Body of pancreas (tissue), 4 donors: ENCODE measurements at regions not wholly inside any gene's neighbourhood (a gene's known extent, or its start where the extent isn't known, plus 50 kb on each side); places are given as distances from the start of the nearest gene placed in this dataset.

ENCODE experiments used
- ATAC-seq: fragments of 150-250 bp; one replicate; pipeline ENCODE4 v1.9.1; 2016
- DNase-seq, 4 donors: peaks; one replicate each; pipeline ENCODE4 v3.0.0-alpha.2; 2019
- H3K27ac ChIP-seq, 4 donors: fragments of 200-600 bp; sonication (generic); 1 replicate in 3 of 4; 2 replicates in 1 of 4; pipeline versions ENCODE4 v1.5.1 to v1.6.1; 2016 to 2019; ENCODE audit warnings: mild to moderate bottlenecking in 1 of 4, mixed read lengths in 1 of 4, moderate library complexity in 1 of 4
- H3K27me3 ChIP-seq, 2 donors: fragments of 200-600 bp; sonication (generic); one replicate each; pipeline ENCODE4 v1.6.0; 2016; ENCODE audit warnings: mild to moderate bottlenecking in 1 of 2
- H3K36me3 ChIP-seq, 2 donors: fragments of 200-600 bp; sonication (generic); replicated peaks in 1 of 2; 2 replicates each; pipeline ENCODE4 v1.5.1; 2016; ENCODE audit warnings: low read depth in 2 of 2; ENCODE audit not compliant: insufficient read depth in 1 of 2
- H3K4me1 ChIP-seq: fragments of 200-600 bp; sonication (generic); one replicate; pipeline ENCODE4 v1.6.0; 2016
- H3K4me3 ChIP-seq, 2 donors: fragments of 200-600 bp; sonication (generic); 1 replicate in 1 of 2; 2 replicates in 1 of 2; pipeline ENCODE4 v1.5.1; 2016 to 2019
- H3K9me3 ChIP-seq, 3 donors: fragments of 200-600 bp; sonication (generic); 1 replicate in 2 of 3; 2 replicates in 1 of 3; pipeline ENCODE4 v1.5.1; 2016
- POLR2A ChIP-seq, 3 donors: fragments of 450-650 bp; IDR thresholded peaks; one replicate each; pipeline ENCODE4 v1.6.1; 2016; ENCODE audit warnings: antibody characterized with exemption in 3 of 3, mild to moderate bottlenecking in 2 of 3
- WGBS, 2 donors: methylation state at CpG; one replicate each; pipeline ENCODE4 v1.1.5; 2017; 5-methylcytosine and 5-hydroxymethylcytosine counted together
- intact Hi-C: fragments of 100-400 bp; cut with DNase I; formaldehyde crosslinking; loops from one replicate; pipeline ENCODE4 v1.15.1; 2023
- TF ChIP-seq, protein P1 (sequence below), 7 experiments: fragments of 450-650 bp in 4 of 7; fragments of 200-600 bp in 3 of 7; sonication (generic) in 3 of 7; IDR thresholded peaks; one replicate each; pipeline ENCODE4 v1.5.1; 2016 to 2019; ENCODE audit warnings: antibody characterized with exemption in 7 of 7

- no peaks in the 10 kb centered on the region for H3K27me3 ChIP-seq
- H3K36me3 ChIP-seq, result no peaks in the 10 kb centered on the region
- DNase-seq, result peak in 1 of 4 donors; percentile 6
- H3K4me1 ChIP-seq, result no peaks in the 10 kb centered on the region
- no peak overlapping the region for H3K4me3 ChIP-seq
- TF ChIP-seq, protein P1, sequence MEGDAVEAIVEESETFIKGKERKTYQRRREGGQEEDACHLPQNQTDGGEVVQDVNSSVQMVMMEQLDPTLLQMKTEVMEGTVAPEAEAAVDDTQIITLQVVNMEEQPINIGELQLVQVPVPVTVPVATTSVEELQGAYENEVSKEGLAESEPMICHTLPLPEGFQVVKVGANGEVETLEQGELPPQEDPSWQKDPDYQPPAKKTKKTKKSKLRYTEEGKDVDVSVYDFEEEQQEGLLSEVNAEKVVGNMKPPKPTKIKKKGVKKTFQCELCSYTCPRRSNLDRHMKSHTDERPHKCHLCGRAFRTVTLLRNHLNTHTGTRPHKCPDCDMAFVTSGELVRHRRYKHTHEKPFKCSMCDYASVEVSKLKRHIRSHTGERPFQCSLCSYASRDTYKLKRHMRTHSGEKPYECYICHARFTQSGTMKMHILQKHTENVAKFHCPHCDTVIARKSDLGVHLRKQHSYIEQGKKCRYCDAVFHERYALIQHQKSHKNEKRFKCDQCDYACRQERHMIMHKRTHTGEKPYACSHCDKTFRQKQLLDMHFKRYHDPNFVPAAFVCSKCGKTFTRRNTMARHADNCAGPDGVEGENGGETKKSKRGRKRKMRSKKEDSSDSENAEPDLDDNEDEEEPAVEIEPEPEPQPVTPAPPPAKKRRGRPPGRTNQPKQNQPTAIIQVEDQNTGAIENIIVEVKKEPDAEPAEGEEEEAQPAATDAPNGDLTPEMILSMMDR (IDR thresholded peaks at IDR 0.05), result no peak
- TF ChIP-seq POLR2A (IDR thresholded peaks at IDR 0.05), result no peak
- WGBS, 2 donors, result 60 to 61% methylated on average over 9 of the region's 9 CpGs
- no peak overlapping the region for H3K27ac ChIP-seq
- ATAC-seq, result no peak
- no peaks in the 10 kb centered on the region for H3K9me3 ChIP-seq
- intact Hi-C loops, result no loop called here
Measured at GRCh38 chr10:34024693-34025425, 690.4 kb upstream of the NRP1 start.

- WGBS, 2 donors, result 82 to 91% methylated on average over 3 of the region's 3 CpGs
- no peak for DNase-seq
- H3K36me3 ChIP-seq, result no peaks in the 10 kb centered on the region
- intact Hi-C loops, result no loop called here
- no peaks in the 10 kb centered on the region for H3K4me1 ChIP-seq
- no peak for ATAC-seq
- no peak overlapping the region for H3K27ac ChIP-seq
- no peaks in the 10 kb centered on the region for H3K9me3 ChIP-seq
- H3K27me3 ChIP-seq, result no peaks in the 10 kb centered on the region
- no peak for TF ChIP-seq POLR2A (IDR thresholded peaks at IDR 0.05)
- TF ChIP-seq, protein P1 (IDR thresholded peaks at IDR 0.05), result no peak
- H3K4me3 ChIP-seq, result no peak overlapping the region
Measured at GRCh38 chr10:34024282-34024681, 689.8 kb upstream of the NRP1 start.

DNA sequence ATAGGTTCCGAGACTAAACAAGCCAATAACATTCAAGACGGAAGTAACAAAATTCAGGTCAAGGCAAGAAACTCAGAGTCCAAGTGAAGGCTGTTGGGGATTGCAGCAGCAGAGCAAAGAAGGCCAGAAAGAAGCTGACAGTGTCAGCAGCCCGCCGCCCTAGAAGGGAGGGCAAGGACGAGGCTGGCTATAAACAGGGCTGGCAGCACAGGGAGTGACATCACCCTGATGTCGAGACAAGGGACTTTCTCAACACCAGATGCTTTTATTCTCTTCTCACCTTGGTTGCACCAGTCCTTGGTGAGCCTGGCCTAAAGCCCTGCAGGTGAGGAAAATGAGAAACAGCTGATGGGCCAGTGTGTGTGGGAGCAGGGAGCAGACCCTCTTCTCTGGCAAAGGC is 687.7 kb upstream of the NRP1 start:
- 68 to 81% methylated on average over 6 of the region's 6 CpGs for WGBS, 2 donors
- H3K9me3 ChIP-seq, result no peaks in the 10 kb centered on the region
- intact Hi-C loops, result no loop called here
- H3K27ac ChIP-seq, result no peak overlapping the region
- no peak overlapping the region for H3K4me3 ChIP-seq
- no peak for TF ChIP-seq POLR2A (IDR thresholded peaks at IDR 0.05)
- TF ChIP-seq, protein P1 (IDR thresholded peaks at IDR 0.05), result no peak
- no peaks in the 10 kb centered on the region for H3K4me1 ChIP-seq
- H3K36me3 ChIP-seq, result no peaks in the 10 kb centered on the region
- no peak for ATAC-seq
- no peak for DNase-seq
- no peaks in the 10 kb centered on the region for H3K27me3 ChIP-seq

- TF ChIP-seq, protein P1 (IDR thresholded peaks at IDR 0.05), result no peak
- no peaks in the 10 kb centered on the region for H3K36me3 ChIP-seq
- ATAC-seq (no peak), DNase-seq (no peak)
- 47 to 71% methylated on average over 1 of the region's 1 CpG for WGBS, 2 donors
- H3K9me3 ChIP-seq, result no peaks in the 10 kb centered on the region
- H3K27ac ChIP-seq, result no peak overlapping the region
- H3K4me3 ChIP-seq, result no peak overlapping the region
- intact Hi-C loops, result no loop called here
- H3K4me1 ChIP-seq, result no peaks in the 10 kb centered on the region
- no peaks in the 10 kb centered on the region for H3K27me3 ChIP-seq
Measured at GRCh38 chr10:34018784-34019183, 684.3 kb upstream of the NRP1 start.

DNA sequence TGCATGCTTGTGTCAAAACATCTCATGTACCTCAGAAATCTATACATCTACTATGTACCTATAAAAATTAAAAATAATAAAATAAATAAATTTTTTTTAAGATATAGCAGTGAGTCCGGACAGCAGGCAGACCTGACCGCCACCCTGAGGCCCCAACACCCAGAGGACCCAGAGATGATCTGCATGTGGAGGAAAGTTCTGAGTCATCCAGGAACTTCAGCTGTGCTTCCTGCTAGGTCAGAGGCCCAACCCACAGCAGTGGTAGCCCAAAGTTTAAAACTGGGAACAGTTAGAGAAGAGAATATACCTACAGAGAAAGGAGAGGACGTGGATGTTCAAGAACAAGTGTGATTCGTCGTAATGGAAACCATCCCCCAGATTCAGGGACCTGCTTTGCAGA is 683.7 kb upstream of the NRP1 start:
- no peaks in the 10 kb centered on the region for H3K4me1 ChIP-seq
- 83 to 91% methylated on average over 5 of the region's 5 CpGs for WGBS, 2 donors
- intact Hi-C loops, result no loop called here
- H3K27ac ChIP-seq, result no peak overlapping the region
- TF ChIP-seq, protein P1 (IDR thresholded peaks at IDR 0.05), result no peak
- TF ChIP-seq POLR2A (IDR thresholded peaks at IDR 0.05), result no peak
- no peaks in the 10 kb centered on the region for H3K36me3 ChIP-seq
- H3K27me3 ChIP-seq, result no peaks in the 10 kb centered on the region
- no peak for ATAC-seq
- no peaks in the 10 kb centered on the region for H3K9me3 ChIP-seq
- no peak for DNase-seq
- no peak overlapping the region for H3K4me3 ChIP-seq
